GM12891 (cell line): ENCODE measurements at regions not wholly inside any gene's neighbourhood (a gene's known extent, or its start where the extent isn't known, plus 50 kb on each side); places are given as distances from the start of the nearest gene placed in this dataset.

Source experiments
- POLR2A ChIP-seq: IDR thresholded peaks from 2 replicates; pipeline ENCODE4 v1.6.1; 2011; ENCODE audit warnings: low read depth, low read length, control low read depth
- POLR2AphosphoS5 ChIP-seq: IDR thresholded peaks from 2 replicates; pipeline ENCODE4 v1.6.1; 2011; ENCODE audit warnings: low read depth, low read length, control low read depth
- TAF1 ChIP-seq: IDR thresholded peaks from 2 replicates; pipeline ENCODE4 v1.6.1; 2011; ENCODE audit warnings: low read depth, low read length, control low read depth

DNA sequence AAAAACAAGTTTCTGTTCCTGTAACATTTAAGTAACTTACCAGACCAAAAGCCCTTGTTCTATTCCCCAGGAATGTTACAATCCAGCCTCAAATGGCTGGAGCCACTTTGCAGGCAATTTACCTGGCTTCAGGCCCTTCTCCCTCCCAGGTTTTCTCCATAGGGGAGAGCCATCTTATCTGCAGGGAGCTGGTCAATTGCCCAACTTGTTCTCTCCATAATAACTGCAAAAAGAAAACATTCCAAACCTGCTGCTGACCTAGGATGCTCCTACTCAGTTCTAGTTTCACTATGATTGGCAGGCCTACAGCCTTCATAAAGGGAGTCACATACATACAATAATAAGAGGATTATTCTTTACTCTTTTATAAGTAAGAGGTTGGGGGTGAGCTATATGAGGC is 670.7 kb downstream of the PCDH7 start:
- TF ChIP-seq POLR2AphosphoS5 (no peak), POLR2A (no peak), TAF1 (no peak)
